ENCODE measurements at regions not wholly inside any gene's neighbourhood (a gene's known extent, or its start where the extent isn't known, plus 50 kb on each side); places are given as distances from the start of the nearest gene placed in this dataset.

DNA sequence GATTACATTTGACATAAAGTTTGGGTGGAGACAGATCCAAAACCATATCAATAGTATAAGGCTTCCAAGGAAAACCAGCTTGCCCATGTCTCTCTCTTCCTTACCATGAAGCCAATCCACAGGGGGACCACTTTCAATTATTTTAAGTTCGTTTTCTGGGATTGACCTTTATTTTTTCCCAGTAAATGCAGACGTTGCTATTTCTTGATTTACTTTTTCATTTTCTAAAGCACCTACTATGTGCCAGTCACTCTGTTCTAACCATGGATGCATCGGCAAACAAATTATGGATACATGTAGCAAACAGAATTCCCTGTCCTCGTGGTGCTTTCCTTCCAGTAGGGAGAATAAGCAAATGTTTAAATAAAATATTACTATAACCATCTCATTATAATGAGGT, 65.8 kb upstream of the KCNA1 start:
- H3K4me3 ChIP-seq, result no peak overlapping the region
- H3K36me3 ChIP-seq, result no peaks in the 10 kb centered on the region
- no peak overlapping the region for H3K27ac ChIP-seq
- DNase-seq, result no peak
- TF ChIP-seq, protein P1, sequence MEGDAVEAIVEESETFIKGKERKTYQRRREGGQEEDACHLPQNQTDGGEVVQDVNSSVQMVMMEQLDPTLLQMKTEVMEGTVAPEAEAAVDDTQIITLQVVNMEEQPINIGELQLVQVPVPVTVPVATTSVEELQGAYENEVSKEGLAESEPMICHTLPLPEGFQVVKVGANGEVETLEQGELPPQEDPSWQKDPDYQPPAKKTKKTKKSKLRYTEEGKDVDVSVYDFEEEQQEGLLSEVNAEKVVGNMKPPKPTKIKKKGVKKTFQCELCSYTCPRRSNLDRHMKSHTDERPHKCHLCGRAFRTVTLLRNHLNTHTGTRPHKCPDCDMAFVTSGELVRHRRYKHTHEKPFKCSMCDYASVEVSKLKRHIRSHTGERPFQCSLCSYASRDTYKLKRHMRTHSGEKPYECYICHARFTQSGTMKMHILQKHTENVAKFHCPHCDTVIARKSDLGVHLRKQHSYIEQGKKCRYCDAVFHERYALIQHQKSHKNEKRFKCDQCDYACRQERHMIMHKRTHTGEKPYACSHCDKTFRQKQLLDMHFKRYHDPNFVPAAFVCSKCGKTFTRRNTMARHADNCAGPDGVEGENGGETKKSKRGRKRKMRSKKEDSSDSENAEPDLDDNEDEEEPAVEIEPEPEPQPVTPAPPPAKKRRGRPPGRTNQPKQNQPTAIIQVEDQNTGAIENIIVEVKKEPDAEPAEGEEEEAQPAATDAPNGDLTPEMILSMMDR (IDR thresholded peaks at IDR 0.05), result no peak
- TF ChIP-seq POLR2A (IDR thresholded peaks at IDR 0.05), result no peak
- intact Hi-C loops (cut with DNase I; ENCODE audit: low total_unique reads), result no loop called here
- H3K27me3 ChIP-seq, result no peaks in the 10 kb centered on the region
- no peaks in the 10 kb centered on the region for H3K9me3 ChIP-seq
- H3K4me1 ChIP-seq, result no peaks in the 10 kb centered on the region

DNA sequence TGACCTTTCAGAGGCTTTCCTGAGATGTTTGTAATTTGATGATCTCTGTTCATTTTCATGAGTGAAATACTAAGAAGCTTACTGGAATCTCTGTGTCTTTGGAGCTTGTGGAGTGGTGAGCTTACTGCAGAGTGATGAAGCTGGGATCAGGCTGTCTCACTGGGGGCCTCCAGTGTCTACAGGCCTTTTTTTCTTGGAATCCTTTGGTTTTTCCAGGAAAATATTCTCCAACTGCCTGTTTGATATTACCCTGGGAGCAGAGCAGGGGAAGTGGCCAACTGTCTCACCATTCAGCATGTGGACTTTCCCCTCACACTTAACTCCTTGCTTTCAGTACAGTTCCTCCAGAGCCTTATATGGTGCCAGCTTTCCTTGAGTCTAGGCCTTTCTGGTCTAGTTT, 62.0 kb upstream of the KCNA1 start:
- Histone ChIP-seq H3K9me3 (no peaks in the 10 kb centered on the region), H3K4me1 (no peaks in the 10 kb centered on the region), H3K36me3 (no peaks in the 10 kb centered on the region), H3K27ac (no peak overlapping the region), H3K4me3 (no peak overlapping the region), H3K27me3 (no peaks in the 10 kb centered on the region)
- TF ChIP-seq, protein P1 (IDR thresholded peaks at IDR 0.05), result no peak
- TF ChIP-seq POLR2A (IDR thresholded peaks at IDR 0.05), result no peak
- no peak for DNase-seq
- intact Hi-C loops (cut with DNase I; ENCODE audit: low total_unique reads), result no loop called here

DNA sequence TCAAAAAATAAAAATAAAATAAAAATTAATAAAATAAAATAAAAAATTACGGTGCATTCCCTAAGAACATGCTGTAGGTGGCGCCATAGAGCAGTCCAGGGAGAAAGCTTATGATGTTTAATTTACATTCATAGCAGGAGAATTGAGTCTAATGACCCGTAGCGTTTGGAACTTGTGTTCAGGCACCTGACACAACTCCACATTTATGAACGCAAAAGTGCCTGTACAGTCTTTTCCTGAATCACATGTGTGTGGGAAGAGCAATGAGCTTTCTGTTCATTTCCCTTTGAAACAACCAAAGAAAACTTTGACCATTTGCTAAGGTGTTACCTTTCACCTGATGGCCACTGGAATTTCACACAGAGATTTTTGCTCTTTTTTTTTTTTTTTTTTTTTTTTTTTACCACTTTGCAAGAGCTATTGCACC, 60.6 kb upstream of the KCNA1 start:
- no peak for DNase-seq
- Histone ChIP-seq H3K36me3 (no peaks in the 10 kb centered on the region), H3K9me3 (no peaks in the 10 kb centered on the region), H3K4me1 (no peaks in the 10 kb centered on the region), H3K27ac (no peak overlapping the region), H3K27me3 (no peaks in the 10 kb centered on the region), H3K4me3 (no peak overlapping the region)
- no peak for TF ChIP-seq POLR2A (IDR thresholded peaks at IDR 0.05)
- TF ChIP-seq, protein P1 (IDR thresholded peaks at IDR 0.05), result peak in 3 of 4 experiments; percentile 17 to 68 (median 65)
- intact Hi-C loops (cut with DNase I; ENCODE audit: low total_unique reads), result no loop called here

DNA sequence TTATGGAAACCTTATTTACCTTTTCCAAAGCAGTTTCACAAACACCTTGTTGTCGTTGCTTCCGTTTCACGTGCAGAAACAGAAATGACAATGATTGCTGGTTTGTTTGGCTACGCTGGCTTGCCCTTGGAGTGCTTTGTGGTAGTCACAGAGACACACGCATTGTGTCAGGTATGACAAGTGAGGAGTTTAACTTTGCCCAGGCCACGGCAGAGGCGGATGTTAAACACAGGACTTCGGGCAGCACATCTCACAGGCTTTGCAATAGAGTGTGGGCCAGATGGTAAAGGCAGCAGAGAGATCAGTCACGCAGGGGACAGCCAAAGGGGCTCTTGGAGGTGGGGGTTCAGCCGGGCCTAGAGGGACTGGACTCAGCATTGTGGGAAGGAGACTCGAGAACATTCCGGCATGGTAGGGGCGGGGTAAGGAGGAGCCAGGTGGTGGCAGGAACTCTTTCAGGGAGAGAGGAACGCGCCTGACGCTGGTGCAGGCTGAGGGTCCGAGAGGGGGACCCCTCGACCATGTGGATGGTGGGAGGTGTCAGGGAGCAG, 59.8 kb upstream of the KCNA1 start:
- intact Hi-C loops (cut with DNase I; ENCODE audit: low total_unique reads), result no loop called here
- Histone ChIP-seq H3K4me3 (no peak overlapping the region), H3K27ac (no peak overlapping the region), H3K27me3 (no peaks in the 10 kb centered on the region), H3K4me1 (no peaks in the 10 kb centered on the region), H3K36me3 (no peaks in the 10 kb centered on the region), H3K9me3 (no peaks in the 10 kb centered on the region)
- no peak for TF ChIP-seq POLR2A (IDR thresholded peaks at IDR 0.05)
- TF ChIP-seq, protein P1 (IDR thresholded peaks at IDR 0.05), result no peak
- no peak for DNase-seq

DNA sequence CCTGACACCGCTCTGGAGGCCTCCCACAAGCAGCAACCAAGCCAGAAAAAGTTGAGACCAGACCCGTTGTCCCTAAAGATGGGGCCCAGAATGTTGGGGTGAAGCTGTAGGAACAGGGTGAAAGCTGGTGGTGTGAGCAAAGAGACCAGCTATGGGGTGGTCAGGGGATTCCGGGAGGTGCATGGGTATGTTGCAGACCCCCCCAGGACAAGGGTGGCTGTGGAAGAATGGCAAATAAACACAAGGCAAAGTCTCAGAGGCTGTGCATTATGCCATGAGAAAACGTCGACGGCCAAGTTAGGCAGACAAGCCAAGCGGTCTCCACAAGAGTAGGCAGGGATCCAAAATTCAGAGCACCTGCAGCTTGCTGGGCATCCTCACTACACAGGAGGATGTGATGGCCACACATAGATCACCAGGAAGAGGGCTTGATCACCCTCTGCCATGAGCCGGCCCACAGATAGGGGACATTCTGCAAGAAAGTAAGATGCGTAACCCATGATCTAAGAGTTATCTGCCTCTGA, 58.8 kb upstream of the KCNA1 start:
- TF ChIP-seq, protein P1 (IDR thresholded peaks at IDR 0.05), result no peak
- TF ChIP-seq POLR2A (IDR thresholded peaks at IDR 0.05), result no peak
- Histone ChIP-seq H3K36me3 (no peaks in the 10 kb centered on the region), H3K27me3 (no peaks in the 10 kb centered on the region), H3K4me3 (no peak overlapping the region), H3K9me3 (no peaks in the 10 kb centered on the region), H3K27ac (no peak overlapping the region), H3K4me1 (no peaks in the 10 kb centered on the region)
- no peak for DNase-seq
- intact Hi-C loops (cut with DNase I; ENCODE audit: low total_unique reads), result no loop called here
